A549 (cell line): ENCODE measurements at regions not wholly inside any gene's neighbourhood (a gene's known extent, or its start where the extent isn't known, plus 50 kb on each side); places are given as distances from the start of the nearest gene placed in this dataset.
A peak's percentile ranks its signal among the peaks of the same experiment; 100 is the strongest.

Source experiments
- ATAC-seq, 2 experiments: fragments of 200-7000 bp in 1 of 2; fragments of >200 bp in 1 of 2; cut with Nextera tagmentation in 1 of 2; cut with Tn5 transposase in 1 of 2; 3 replicates each; pipeline versions ENCODE4 v1.8.0 to v1.9.1; 2018 to 2020; ENCODE audit warnings: mild to moderate bottlenecking in 1 of 2, moderate library complexity in 1 of 2
- CTCF ChIA-PET: fragments of 300-600 bp; sonication (Branson Sonifier 250); formaldehyde crosslinking; extraction: SDS; loops from one replicate; lab custom pipeline; 2021; ENCODE audit warnings: antibody characterized with exemption, inconsistent platforms; lab: Yijun Ruan, JAX
- POLR2A ChIA-PET: fragments of 350-600 bp; formaldehyde crosslinking; extraction: SDS; loops from one replicate; lab custom pipeline; 2021; ENCODE audit warnings: antibody characterized with exemption, inconsistent platforms; lab: Yijun Ruan, JAX
- DNase-seq, 2 experiments: peaks; one replicate each; pipeline versions ENCODE4 v3.0.0 to v3.0.0-alpha.2; 2011 to 2016; ENCODE audit warnings: low read depth in 1 of 2, low spot score in 1 of 2
- FAIRE-seq: peaks from 2 replicates; lab custom pipeline; 2011; peaks lifted over from hg19 to GRCh38; lab: Jason Lieb, UNC
- H3K27ac ChIP-seq, 2 experiments: fragments of >200 bp; sonication (Bioruptor Twin); formaldehyde crosslinking; 3 replicates each; pipeline ENCODE4 v1.5.1; 2016 to 2017
- H3K4me1 ChIP-seq: fragments of >200 bp; sonication (Bioruptor Twin); formaldehyde crosslinking; 3 replicates; pipeline ENCODE4 v1.6.1; 2016
- H3K4me2 ChIP-seq: fragments of >200 bp; sonication (Bioruptor Twin); formaldehyde crosslinking; 3 replicates; pipeline ENCODE4 v1.6.1; 2016
- H3K4me3 ChIP-seq: fragments of >200 bp; sonication (Bioruptor Twin); formaldehyde crosslinking; 3 replicates; pipeline ENCODE4 v1.5.1; 2016
- H3K9me3 ChIP-seq: fragments of >200 bp; sonication (Bioruptor Twin); formaldehyde crosslinking; 3 replicates; pipeline ENCODE4 v1.6.1; 2016
- CBX8 ChIP-seq: fragments of 200-600 bp; sonication (generic); IDR thresholded peaks from 2 replicates; pipeline ENCODE4 v1.6.1; 2016
- CEBPB ChIP-seq, 2 experiments: fragments of >200 bp in 1 of 2; sonication (Bioruptor Twin) in 1 of 2; formaldehyde crosslinking in 1 of 2; IDR thresholded peaks; 2 replicates each; pipeline ENCODE4 v1.6.1; 2012 to 2016
- EHF ChIP-seq: fragments of 250-450 bp; sonication (Bioruptor Pico); IDR thresholded peaks from 2 replicates; pipeline ENCODE4 v1.5.0; 2020; ENCODE audit warnings: mild to moderate bottlenecking
- FOSL2 ChIP-seq, 2 experiments: fragments of 450-650 bp in 1 of 2; fragments of >200 bp in 1 of 2; sonication (Bioruptor Twin) in 1 of 2; formaldehyde crosslinking; IDR thresholded peaks; 2 replicates each; pipeline versions ENCODE4 v1.5.0 to v1.6.1; 2016 to 2020; ENCODE audit warnings: mild to moderate bottlenecking in 1 of 2, moderate library complexity in 1 of 2
- HES2 ChIP-seq: fragments of >200 bp; sonication (Bioruptor Twin); formaldehyde crosslinking; IDR thresholded peaks from 2 replicates; pipeline ENCODE4 v1.6.1; 2016
- HOXA7 ChIP-seq: fragments of 250-450 bp; sonication (Bioruptor Pico); IDR thresholded peaks from 2 replicates; pipeline ENCODE4 v1.5.0; 2020; ENCODE audit warnings: mild to moderate bottlenecking, moderate library complexity
- MAX ChIP-seq: IDR thresholded peaks from 2 replicates; pipeline ENCODE4 v1.6.1; 2012
- NFE2L2 ChIP-seq: fragments of 150-350 bp; conservative IDR thresholded peaks from 2 replicates; pipeline ENCODE4 v1.6.1; 2014; ENCODE audit warnings: low read length
- NR3C1 ChIP-seq: fragments of >200 bp; sonication (Bioruptor Twin); formaldehyde crosslinking; IDR thresholded peaks from 3 replicates; pipeline ENCODE4 v1.6.1; 2017
- RAD21 ChIP-seq, 2 experiments: fragments of >200 bp in 1 of 2; sonication (Bioruptor Twin) in 1 of 2; formaldehyde crosslinking in 1 of 2; IDR thresholded peaks in 1 of 2; conservative IDR thresholded peaks in 1 of 2; 2 replicates in 1 of 2; 3 replicates in 1 of 2; pipeline ENCODE4 v1.6.1; 2012 to 2018; ENCODE audit warnings: inconsistent platforms in 1 of 2
- SMC3 ChIP-seq: fragments of >200 bp; sonication (Bioruptor Twin); formaldehyde crosslinking; IDR thresholded peaks from 3 replicates; pipeline ENCODE4 v1.6.1; 2018; ENCODE audit warnings: inconsistent platforms
- ZC3H11A ChIP-seq: fragments of 450-650 bp; IDR thresholded peaks from 2 replicates; pipeline ENCODE4 v1.6.1; 2014; ENCODE audit warnings: antibody characterized with exemption, mild to moderate bottlenecking
- ZSCAN20 ChIP-seq: fragments of 250-450 bp; sonication (Bioruptor Pico); IDR thresholded peaks from 2 replicates; pipeline ENCODE4 v1.8.0; 2022; ENCODE audit warnings: mild to moderate bottlenecking, moderate library complexity
- WGBS: methylation state at CpG from one replicate; pipeline ENCODE4 v1.1.6; 2017; ENCODE audit errors: missing lambda C conversion rate; 5-methylcytosine and 5-hydroxymethylcytosine counted together
- TF ChIP-seq, protein P1 (sequence below): fragments of >200 bp; sonication (Bioruptor Twin); formaldehyde crosslinking; IDR thresholded peaks from 3 replicates; pipeline ENCODE4 v1.5.1; 2016
- TF ChIP-seq, protein P2 (sequence below): IDR thresholded peaks from 2 replicates; pipeline ENCODE4 v1.6.1; 2012

DNA sequence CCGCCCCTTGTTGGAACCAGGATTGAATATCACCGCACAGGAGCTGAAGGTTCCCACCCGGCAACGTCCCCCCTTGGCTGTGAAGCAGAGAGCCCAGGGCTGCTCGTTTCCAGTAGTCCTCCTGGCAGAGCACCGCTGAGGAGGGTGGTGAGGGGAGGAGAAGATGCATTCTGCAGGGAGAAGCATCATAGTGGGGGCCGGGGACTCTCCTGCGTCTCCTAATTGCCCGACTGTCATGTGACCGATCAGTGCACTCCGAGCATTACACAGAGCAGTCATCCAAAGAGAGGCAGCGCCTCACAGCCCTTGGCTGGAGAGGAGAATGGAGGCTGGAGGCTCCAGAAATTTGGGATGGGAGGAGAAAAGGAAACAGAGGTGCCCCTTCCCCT lies 85.0 kb upstream of the SEPTIN5 start (continued):
- TF ChIP-seq EHF (CRISPR knock-in tag) = no peak
- no peak for TF ChIP-seq CBX8

DNA sequence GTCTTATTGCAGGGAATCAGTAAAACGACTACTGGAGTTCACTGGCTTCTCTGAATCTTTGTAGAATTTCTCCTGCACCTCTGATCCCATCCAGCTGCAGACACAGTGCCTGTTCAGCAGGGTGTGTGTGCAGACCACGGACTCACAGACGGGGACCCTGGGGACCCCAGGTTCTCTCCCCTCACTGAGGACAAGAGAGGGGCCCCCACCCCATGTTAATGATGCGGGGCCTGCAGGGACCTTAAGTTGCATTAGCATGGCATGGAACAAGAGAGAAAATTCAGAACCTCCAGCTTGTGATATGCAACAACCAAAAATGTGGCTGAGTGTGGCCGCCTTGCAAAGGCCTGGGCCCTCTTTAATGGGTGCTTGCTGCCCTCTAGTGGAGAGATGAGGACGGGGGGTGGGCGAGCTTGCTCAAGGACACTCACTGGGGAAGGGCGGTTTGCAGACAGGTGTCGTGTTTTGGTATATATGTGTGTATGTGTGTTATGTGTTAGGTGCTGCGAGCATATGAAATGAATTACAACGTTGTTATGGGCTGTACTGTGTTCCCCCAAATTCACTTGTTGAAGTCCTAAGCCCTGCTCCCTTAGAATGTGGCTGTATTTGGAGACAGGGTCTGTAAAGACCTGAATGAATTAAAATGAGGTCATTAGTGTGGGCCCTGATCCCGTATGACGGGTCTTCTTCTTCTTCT lies 84.4 kb upstream of the SEPTIN5 start:
- no peak overlapping the region for H3K27ac ChIP-seq
- peak; percentile 85 to 92; a peak in 5 of 6 replicates for ATAC-seq
- WGBS = under 1% methylated on average over 11 of the region's 13 CpGs
- no peaks in the 10 kb centered on the region for H3K4me1 ChIP-seq
- no peak overlapping the region for H3K4me3 ChIP-seq
- ChIA-PET POLR2A (interaction anchor here (0.6 to 1.1 kb wide), 3 partner anchors 150 to 485 kb away, joined by 3 read pairs; partner anchors contain the start of genes CDC45, ESS2 and HIRA), CTCF (interaction anchor here (0.5 to 3.8 kb wide), 76 partner anchors 10 to 680 kb away, joined by 3 to 26 read pairs (median 4); partner anchors contain the start of gene ESS2)
- TF ChIP-seq, protein P1, sequence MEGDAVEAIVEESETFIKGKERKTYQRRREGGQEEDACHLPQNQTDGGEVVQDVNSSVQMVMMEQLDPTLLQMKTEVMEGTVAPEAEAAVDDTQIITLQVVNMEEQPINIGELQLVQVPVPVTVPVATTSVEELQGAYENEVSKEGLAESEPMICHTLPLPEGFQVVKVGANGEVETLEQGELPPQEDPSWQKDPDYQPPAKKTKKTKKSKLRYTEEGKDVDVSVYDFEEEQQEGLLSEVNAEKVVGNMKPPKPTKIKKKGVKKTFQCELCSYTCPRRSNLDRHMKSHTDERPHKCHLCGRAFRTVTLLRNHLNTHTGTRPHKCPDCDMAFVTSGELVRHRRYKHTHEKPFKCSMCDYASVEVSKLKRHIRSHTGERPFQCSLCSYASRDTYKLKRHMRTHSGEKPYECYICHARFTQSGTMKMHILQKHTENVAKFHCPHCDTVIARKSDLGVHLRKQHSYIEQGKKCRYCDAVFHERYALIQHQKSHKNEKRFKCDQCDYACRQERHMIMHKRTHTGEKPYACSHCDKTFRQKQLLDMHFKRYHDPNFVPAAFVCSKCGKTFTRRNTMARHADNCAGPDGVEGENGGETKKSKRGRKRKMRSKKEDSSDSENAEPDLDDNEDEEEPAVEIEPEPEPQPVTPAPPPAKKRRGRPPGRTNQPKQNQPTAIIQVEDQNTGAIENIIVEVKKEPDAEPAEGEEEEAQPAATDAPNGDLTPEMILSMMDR = peak; percentile 66
- TF ChIP-seq SMC3 = peak; percentile 72
- TF ChIP-seq RAD21 (conservative IDR thresholded peaks at IDR 0.05 in 1 of 2, IDR thresholded peaks at IDR 0.05 in 1 of 2) = peak; percentile 88 to 93
- no peak for TF ChIP-seq NR3C1
- no peak for FAIRE-seq
- H3K4me2 ChIP-seq = no peak overlapping the region
- peak; percentile 70 to 84 for DNase-seq
- no peaks in the 10 kb centered on the region for H3K9me3 ChIP-seq

GRCh38 chr22:19630614-19631013 lies 83.7 kb upstream of the SEPTIN5 start:
- WGBS = 60% methylated on average over 5 of the region's 5 CpGs
- no peak for ATAC-seq
- CTCF ChIA-PET = interaction anchor here (0.5 to 3.8 kb wide), 60 partner anchors 9 to 681 kb away, joined by 3 to 26 read pairs (median 4); partner anchors contain the start of gene ESS2

DNA sequence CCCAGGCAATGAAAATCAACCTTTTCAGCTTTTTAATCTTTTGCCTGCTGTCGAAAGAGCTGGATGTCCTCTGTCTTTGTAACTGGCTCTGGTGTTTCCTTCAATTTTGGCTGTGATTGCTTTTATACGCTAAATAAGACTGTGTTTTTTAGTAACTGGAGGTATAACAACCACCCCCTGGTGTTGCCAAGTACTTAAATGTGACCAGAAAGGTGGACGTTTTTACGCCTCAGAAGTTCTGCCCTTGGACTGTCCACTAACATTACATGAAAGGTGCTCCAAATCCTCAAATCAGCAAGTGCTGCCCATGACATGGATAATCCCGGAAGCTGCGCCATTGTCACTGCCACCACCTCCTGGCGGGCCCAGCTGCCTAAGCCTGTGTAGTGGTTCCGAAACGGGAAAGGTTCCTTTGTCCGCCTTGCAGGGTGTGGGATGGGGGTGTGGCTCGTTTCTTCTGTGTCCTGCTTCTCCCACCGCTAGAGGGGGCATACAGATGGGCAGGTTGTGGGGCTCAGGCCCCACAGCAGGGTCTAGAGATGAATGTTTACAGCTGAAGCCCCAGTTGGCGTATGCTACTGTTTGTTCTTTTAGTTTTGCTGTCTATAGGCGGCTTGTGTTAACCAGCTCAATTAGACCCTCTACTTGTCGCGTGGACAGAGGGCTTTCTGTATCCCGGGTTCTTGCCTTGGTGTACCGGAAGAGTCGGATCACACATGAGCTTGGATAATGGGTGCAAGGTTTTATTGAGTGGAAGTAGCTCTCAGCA lies 82.2 kb upstream of the SEPTIN5 start:
- peak; percentile 79 to 92; a peak in 5 of 6 replicates for ATAC-seq
- Histone ChIP-seq H3K4me2 (no peak overlapping the region), H3K27ac (no peak overlapping the region)
- FAIRE-seq = no peak
- WGBS = 58% methylated on average over 19 of the region's 19 CpGs
- CTCF ChIA-PET = interaction anchor here (0.5 to 3.8 kb wide), 20 partner anchors 12 to 588 kb away, joined by 3 to 26 read pairs (median 4); no protein-coding TSS in a partner anchor
- TF ChIP-seq, protein P2, sequence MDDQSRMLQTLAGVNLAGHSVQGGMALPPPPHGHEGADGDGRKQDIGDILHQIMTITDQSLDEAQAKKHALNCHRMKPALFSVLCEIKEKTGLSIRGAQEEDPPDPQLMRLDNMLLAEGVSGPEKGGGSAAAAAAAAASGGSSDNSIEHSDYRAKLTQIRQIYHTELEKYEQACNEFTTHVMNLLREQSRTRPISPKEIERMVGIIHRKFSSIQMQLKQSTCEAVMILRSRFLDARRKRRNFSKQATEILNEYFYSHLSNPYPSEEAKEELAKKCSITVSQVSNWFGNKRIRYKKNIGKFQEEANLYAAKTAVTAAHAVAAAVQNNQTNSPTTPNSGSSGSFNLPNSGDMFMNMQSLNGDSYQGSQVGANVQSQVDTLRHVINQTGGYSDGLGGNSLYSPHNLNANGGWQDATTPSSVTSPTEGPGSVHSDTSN = no peak
- TF ChIP-seq, protein P1 = peak; percentile 36
- no peak for TF ChIP-seq HOXA7
- no peak for TF ChIP-seq ZC3H11A
- no peak for TF ChIP-seq FOSL2 (IDR thresholded peaks at IDR 0.05)
- no peak for TF ChIP-seq FOSL2 (CRISPR knock-in tag; IDR thresholded peaks at IDR 0.05)
- TF ChIP-seq SMC3 = 0 out of 3 replicates have a peak, but pooled peaks have one; percentile 24
- TF ChIP-seq CEBPB (IDR thresholded peaks at IDR 0.05) = no peak
- peak; percentile 18 to 39; a peak in 2 of 5 replicates for TF ChIP-seq RAD21 (conservative IDR thresholded peaks at IDR 0.05 in 1 of 2, IDR thresholded peaks at IDR 0.05 in 1 of 2)
- TF ChIP-seq MAX = no peak
- no peak for TF ChIP-seq HES2
- no peak for TF ChIP-seq NFE2L2
- no peak for TF ChIP-seq ZSCAN20 (CRISPR knock-in tag)
- TF ChIP-seq, all 56 proteins: peak for 3
- DNase-seq = peak; percentile 46 to 51
- H3K4me3 ChIP-seq = no peak overlapping the region
- no peaks in the 10 kb centered on the region for H3K9me3 ChIP-seq
- H3K4me1 ChIP-seq = no peaks in the 10 kb centered on the region
- POLR2A ChIA-PET = interaction anchor here (0.7 kb wide), 1 partner anchor 200 kb away, joined by 3 read pairs; the partner anchor contains the start of gene MRPL40

More at GRCh38 chr22:19630614-19631013, 83.7 kb upstream of the SEPTIN5 start:
- no peak overlapping the region for H3K4me2 ChIP-seq
- TF ChIP-seq, protein P1 = no peak
- TF ChIP-seq, all 56 proteins: peak for 0
- H3K4me3 ChIP-seq = no peak overlapping the region
- no peaks in the 10 kb centered on the region for H3K4me1 ChIP-seq
- DNase-seq = no peak
- POLR2A ChIA-PET = interaction anchor here (1.1 kb wide), 1 partner anchor 486 kb away, joined by 3 read pairs; the partner anchor contains the start of gene ESS2
- FAIRE-seq = no peak
- H3K27ac ChIP-seq = no peak overlapping the region
- H3K9me3 ChIP-seq = no peaks in the 10 kb centered on the region
